Esophagus squamous epithelium (tissue), 4 donors: ENCODE measurements at regions not wholly inside any gene's neighbourhood (a gene's known extent, or its start where the extent isn't known, plus 50 kb on each side); places are given as distances from the start of the nearest gene placed in this dataset.

Experiments
- POLR2A ChIP-seq, 4 donors: fragments of 450-650 bp; IDR thresholded peaks; one replicate each; pipeline ENCODE4 v1.6.1; 2017; ENCODE audit warnings: antibody characterized with exemption in 4 of 4, mild to moderate bottlenecking in 4 of 4, moderate library complexity in 3 of 4
- TF ChIP-seq, protein P1 (sequence below), 6 experiments: fragments of 450-650 bp in 4 of 6; fragments of 200-600 bp in 2 of 6; sonication (generic) in 2 of 6; IDR thresholded peaks; one replicate each; pipeline ENCODE4 v1.5.1; 2016 to 2019; ENCODE audit warnings: antibody characterized with exemption in 6 of 6, mild to moderate bottlenecking in 4 of 6, moderate library complexity in 4 of 6

DNA sequence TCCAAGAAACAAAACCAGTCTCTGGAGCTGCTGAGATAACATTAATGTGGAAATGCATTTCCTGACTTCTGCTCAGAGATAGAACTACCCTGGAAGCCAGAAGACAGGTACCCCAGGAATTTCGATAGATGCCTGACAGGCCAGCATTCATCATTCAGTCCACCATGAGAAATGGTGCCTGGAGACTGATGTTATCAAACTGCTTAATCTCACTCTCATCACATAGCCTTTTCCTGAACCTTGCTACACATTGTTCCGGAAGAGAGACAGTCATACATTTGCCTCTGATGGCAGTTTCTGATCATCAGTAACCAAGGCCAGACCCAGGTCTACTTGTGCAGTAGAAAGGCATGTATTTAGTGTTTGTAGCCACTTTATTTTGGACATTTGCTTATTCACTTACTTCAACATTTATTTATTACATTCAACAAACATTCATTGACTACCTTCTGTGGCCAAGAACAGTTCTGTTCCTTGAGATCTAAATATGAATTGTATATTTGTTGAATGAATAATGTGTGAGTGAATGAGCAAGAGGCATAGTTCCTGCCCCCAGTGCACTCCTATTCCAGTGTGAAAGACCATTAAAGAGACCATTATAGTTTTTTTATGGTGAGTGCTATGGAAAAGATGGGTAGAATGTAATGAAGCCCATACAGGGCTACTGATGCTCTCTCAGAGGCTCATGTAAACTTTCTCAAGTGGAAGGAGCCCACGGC is 485.7 kb downstream of the NUF2 start:
- TF ChIP-seq, protein P1, sequence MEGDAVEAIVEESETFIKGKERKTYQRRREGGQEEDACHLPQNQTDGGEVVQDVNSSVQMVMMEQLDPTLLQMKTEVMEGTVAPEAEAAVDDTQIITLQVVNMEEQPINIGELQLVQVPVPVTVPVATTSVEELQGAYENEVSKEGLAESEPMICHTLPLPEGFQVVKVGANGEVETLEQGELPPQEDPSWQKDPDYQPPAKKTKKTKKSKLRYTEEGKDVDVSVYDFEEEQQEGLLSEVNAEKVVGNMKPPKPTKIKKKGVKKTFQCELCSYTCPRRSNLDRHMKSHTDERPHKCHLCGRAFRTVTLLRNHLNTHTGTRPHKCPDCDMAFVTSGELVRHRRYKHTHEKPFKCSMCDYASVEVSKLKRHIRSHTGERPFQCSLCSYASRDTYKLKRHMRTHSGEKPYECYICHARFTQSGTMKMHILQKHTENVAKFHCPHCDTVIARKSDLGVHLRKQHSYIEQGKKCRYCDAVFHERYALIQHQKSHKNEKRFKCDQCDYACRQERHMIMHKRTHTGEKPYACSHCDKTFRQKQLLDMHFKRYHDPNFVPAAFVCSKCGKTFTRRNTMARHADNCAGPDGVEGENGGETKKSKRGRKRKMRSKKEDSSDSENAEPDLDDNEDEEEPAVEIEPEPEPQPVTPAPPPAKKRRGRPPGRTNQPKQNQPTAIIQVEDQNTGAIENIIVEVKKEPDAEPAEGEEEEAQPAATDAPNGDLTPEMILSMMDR (IDR thresholded peaks at IDR 0.05) = no peak
- no peak for TF ChIP-seq POLR2A (IDR thresholded peaks at IDR 0.05)
